Right ventricle myocardium superior (tissue), 1 donor: ENCODE measurements at regions not wholly inside any gene's neighbourhood (a gene's known extent, or its start where the extent isn't known, plus 50 kb on each side); places are given as distances from the start of the nearest gene placed in this dataset.
"Not testable (repeated sequence)": the region's sequence is repeated elsewhere in the genome, so short reads cannot be mapped to it uniquely, and the experiment has no call there.

Source experiments
- ATAC-seq: fragments of 200-7000 bp; cut with Tn5 transposase; one replicate; pipeline ENCODE4 v1.9.1; 2020; ENCODE audit warnings: mild to moderate bottlenecking; ENCODE audit not compliant: poor library complexity
- DNase-seq: peaks from one replicate; pipeline ENCODE4 v3.0.0-alpha.2; 2020
- intact Hi-C: fragments of 100-400 bp; cut with DNase I; formaldehyde crosslinking; loops from one replicate; pipeline ENCODE4 v1.11.2; 2022
- donor health status: DM: no; HTN: yes; CAD: no; lungs with severe emphysema.

DNA sequence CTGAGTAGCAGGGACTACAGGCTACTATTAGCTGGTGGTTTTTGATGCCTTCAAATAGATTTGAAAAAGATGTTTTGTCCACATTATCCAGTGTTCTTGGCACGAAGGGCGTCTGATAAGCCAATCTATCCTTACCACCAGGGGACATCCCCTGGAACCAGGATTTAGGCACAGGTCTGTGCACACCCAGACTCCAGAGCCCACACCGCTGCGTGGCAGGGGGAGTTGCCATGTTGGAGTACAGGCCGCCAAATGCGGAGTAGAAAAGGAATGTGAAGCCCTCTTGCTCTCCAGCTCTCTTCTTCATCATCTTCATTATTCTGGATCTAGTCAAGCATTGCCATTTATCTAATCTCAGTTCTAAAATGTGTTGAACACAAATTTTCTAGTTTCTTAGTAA, 54.3 kb downstream of the RNU1-4 start:
- not testable (repeated sequence) for ATAC-seq

DNA sequence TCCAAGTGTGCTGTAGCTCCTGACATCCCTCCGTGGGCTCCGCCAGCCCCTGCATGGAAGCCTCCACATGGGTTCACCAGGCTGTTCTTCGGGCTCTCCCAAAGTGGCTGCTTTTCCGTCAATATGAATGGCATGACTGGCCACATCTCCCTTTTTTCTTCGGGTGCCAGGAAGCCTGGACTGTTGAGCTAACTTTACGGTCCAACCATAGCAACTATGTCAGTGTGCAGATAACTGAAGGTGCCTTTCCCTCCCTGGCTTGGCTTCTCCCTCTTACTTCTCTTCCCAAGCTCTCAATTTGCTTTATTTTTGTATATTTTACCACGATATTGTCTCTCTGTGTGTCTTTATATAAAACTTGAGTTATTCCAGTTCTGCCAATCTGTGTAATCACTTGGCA, 54.8 kb downstream of the RNU1-4 start:
- DNase-seq, intact Hi-C loops: not testable (repeated sequence)
- ATAC-seq, result peak; percentile 88

More for the DNA sequence above, 54.3 kb downstream of the RNU1-4 start:
- intact Hi-C loops, DNase-seq: not testable (repeated sequence)

DNA sequence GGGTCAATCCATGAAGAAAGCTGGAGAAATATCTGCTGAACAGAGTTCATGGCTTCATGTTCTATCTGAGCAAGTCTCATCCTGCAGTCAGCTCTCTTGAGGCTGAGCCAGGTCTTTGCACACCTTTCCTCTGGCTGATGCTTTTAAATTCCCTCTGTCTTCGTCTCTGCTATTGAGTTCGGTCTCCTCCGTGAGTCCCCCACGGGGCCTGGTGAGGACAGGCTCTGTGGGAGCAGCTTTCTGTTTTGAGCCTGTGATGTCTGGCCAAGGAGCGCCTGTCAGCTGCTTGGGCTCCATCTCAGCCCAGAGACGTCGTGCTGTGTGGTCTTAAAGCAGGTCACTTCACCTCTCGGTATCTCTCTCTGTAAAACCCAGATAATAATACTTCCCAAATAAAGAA, 55.9 kb downstream of the RNU1-4 start:
- DNase-seq, intact Hi-C loops: not testable (repeated sequence)
- ATAC-seq, result peak; percentile 41

DNA sequence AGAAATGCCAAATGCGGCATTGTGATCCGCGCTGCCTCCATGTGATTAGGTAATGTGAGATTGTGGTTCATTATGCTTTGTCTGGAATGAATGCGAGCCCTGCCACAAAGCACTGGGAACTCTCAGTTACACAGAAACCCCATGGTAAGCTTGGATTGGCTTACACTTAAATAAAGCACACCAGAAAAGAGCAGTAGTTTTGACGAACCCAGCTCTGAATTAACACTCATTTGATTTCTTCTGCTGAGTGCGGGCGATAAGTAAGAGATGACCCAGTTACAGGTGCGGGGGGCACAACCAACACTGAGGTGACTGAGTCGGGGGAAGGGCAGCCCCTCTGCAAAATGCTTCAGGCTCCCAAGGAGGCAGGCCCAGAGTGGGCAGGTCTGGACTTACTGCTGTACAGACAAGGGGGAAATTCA, 56.3 kb downstream of the RNU1-4 start:
- intact Hi-C loops, DNase-seq: not testable (repeated sequence)
- ATAC-seq, result peak; percentile 31

DNA sequence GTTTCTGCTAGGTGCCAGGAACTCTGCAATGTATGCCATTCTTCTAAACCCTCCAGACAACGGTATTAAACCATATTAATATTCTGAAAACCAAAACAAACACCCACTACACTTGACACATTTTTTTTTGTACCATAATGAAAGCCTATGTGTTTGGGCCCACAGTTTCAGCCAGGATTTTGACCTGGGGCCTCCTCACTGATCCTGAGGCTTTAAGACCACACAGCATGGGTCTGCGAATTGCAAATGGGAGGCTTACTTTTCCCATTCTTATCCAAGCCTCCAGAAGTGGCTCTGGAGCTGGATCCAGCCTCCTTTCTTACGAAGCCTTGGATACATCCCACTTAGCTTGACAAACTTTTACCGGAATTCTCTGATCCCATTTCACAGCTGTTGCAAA, 56.7 kb downstream of the RNU1-4 start:
- ATAC-seq, DNase-seq, intact Hi-C loops: not testable (repeated sequence)

DNA sequence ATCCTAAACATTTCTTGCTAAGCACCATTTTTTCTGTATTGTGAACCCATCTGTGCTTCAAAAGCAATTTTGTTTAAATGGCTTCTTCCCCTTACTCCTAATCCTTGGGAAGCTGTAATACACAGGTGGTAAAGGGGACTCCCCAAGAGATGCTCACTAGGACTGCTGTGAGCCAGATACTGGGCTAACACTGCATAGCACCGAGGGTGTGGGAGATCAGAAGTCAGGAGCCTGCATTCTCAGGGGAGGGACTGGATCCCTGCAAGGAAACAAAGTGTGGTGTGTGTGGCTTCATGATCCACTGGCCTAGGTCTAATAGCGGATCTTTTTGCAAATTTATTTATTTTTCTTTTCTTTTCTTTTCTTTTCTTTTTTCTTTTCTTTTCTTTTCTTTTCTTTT, 57.7 kb downstream of the RNU1-4 start:
- intact Hi-C loops, ATAC-seq, DNase-seq: not testable (repeated sequence)
